OCI-M2 (cell line): ENCODE measurements at regions not wholly inside any gene's neighbourhood (a gene's known extent, or its start where the extent isn't known, plus 50 kb on each side); places are given as distances from the start of the nearest gene placed in this dataset.
"Not testable (repeated sequence)": the region's sequence is repeated elsewhere in the genome, so short reads cannot be mapped to it uniquely, and the experiment has no call there.

ENCODE experiments used
- DNase-seq: peaks from one replicate; lab custom pipeline; 2025; ENCODE audit not compliant: unreplicated experiment; lab: John Stamatoyannopoulos, UW

DNA sequence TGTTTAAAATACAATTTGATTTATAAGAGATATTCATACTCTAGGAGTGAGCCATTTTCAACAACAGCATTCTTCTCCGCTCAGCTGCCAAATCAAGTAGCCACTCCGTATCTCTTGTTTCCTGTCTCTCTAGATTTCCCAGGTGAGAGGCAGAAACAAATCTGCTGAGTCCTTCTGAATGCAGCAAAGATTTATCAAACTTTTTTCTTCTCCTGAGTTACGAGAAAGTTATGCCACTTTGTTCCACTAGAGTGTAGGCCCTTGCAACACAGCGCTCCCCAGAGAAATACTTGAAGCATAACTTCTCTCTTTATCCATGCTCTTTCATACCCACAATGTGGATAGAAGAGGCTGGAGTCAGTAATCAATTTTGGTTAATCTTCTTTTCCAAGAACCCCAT is 1960.8 kb downstream of the OLFM4 start:
- DNase-seq = no peak

DNA sequence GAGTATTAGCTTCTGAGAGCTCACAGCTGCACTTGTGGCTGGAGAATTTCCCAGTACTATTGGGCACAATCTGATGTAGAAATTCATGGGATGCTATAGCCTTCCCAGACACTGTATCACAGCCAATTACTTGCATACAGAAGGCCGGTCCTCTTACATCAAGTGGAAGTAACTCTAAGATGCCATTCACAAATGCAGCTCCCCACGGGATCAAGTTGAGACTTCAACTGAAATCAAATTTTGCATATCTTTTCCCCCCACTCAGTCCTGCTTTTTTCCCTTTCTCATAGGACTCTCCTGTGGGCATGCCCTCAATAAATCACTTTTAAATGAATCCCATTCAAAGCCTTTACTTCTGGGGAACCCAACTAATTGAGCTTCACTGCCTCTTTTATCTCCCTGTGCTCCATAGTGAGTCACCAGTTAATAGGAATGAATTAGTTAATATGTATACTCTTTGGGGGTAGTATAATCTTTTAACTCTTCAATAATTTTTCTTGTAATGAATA is 1970.8 kb downstream of the OLFM4 start:
- DNase-seq = no peak

DNA sequence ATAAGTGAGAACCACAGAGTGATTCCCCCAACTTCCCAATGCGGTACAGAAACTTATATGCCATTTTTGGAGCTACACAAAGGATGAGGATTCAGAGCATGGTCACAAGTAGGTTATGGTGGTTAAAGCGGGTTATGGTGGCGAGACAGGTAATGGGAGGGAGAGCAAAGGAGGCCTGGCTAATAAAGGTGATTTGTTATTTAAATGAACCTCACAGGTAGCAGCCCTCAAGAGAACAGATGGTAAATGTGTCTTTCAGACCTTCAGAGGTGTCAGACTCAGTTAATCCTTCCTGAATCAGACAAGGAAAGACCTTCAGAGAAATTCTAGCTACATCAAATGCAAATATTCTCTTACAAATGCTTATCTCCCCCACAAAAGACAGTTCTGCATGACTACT is 1971.4 kb downstream of the OLFM4 start:
- DNase-seq = no peak

DNA sequence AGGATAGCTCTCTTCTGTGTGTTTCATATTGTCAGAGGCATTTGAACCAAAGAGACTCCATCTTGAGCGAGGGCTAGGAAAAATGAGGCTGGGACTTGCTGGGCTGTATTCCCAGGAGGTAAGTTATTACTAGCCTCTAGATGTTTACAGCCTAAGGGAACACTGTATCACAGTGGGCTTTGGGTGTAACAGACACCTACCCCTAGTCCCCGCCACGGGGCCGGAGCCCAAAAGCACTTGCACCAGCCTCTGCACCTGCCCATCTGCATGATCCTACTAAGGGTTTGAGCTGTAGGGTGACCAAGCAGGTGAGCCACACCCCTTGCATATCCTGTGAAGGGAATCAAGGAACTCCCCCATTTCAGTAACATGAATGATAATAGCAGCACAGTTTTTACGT is 1972.2 kb downstream of the OLFM4 start:
- no peak for DNase-seq

DNA sequence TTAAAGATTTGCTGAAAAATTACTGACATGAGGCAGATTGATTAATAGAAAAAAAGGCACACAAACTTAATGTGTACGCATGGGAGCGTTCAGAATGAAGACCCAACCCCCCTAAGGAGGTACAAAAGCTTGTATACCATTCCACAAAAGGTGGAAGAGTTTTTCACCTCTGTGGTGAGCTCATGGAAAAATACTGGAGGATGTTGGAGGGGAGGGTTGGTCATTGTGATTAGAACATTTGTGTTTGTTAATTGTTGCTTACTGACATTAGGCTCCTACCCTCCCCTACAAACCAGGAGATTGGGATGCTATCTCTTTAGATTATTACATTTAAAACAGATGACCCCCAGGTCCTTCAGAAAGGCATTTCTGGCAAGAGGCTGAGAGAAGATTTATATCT is 1973.3 kb downstream of the OLFM4 start:
- DNase-seq = no peak

DNA sequence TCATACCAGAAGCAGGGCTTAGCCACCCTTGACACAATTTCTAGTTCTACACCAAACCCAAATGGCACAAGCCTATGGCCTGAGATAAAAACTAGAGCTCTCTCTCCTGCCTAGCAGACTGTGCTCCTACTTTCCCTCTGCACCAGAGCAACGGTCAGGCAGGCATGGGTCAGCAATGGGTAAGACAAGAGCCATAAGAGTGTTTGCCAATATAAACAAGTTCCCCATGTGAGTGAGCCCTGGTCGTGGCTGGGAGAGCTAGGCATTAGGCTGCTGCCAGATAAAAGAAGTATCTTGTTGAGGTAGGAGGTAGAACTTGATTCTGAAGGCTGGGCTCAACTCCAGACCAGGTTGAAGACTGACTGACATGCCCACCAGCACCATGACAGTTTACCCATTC is 1979.1 kb downstream of the OLFM4 start:
- DNase-seq = no peak

DNA sequence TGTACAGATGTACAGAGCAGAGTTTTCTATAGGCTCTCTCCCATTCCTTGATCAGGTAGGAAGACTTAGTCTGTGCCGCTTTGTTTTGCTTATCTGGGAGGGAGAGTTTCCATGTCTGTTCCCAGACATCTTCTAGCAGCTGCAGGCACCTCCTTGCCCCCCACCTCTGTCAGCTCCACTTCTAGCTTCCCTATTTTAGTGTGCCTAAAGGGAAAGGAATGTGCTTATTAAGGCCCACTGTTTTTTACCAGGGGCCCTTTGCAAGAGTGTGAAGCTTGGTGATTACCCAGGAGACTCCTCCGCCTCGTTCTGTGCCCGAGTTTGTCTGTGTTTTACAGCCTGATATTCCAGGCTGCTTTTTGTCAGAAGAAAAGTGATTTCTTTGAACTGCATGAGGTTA is 1984.4 kb downstream of the OLFM4 start:
- no peak for DNase-seq

DNA sequence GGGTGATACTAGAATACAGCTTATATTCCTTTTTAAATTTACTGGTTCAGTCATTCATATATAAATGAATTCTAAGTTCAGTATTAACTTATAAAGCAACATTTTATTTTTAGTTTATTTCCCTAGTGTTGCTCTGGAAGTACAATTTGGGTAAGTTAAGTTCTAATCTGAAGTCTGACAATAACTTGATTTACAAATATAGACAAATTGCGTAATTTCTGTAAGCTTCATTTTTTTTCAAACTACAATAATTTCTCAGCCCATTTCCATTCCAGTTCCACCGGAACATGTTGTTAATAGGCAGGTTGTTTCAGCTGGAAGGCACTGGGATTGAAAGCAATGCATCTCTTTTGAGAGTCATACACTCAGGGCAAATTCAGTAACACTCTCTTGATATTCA is 2000.7 kb downstream of the OLFM4 start:
- DNase-seq = no peak

DNA sequence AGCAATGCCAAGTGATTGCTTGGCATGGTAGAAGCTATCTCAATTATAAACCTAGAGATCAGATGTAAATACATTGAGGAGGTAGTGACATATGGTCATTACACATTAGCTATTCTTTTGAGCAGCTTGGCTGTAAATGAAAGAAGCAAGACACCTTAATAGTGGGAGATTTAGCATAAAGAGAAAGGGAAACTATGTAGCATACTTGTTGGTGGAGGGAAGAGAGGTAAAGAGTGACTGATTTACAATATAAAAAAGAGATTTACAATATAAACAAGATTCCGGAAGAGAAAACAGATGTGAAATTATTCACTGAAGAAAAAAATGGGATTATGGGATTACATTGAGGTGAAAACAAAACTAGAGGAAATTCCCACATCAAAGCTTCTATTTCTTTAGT is 2009.6 kb downstream of the OLFM4 start:
- DNase-seq = no peak

DNA sequence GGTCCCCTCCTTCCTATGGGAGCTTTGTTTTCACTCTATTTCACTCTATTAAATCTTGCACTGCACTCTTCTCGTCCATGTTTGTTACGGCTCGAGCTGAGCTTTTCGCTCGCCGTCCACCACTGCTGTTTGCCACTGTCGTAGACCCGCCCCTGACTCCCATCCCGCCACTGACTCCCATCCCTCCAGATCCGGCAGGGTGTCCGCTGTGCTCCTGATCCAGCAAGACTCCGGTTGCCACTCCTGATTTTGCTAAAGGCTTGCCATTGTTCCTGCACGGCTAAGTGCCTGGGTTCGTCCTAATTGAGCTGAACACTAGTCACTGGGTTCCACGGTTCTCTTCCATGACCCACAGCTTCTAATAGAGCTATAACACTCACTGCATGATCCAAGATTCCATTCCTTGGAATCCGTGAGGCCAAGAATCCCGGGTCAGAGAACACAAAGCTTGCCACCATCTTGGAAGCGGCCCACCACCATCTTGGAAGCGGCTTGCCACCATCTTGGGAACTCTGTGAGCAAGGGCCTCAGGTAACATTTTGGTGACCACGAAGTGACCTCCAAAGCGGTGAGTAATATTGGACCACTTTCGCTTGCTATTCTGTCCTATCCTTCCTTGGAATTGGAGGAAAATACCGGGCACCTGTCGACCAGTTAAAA is 2025.4 kb downstream of the OLFM4 start:
- not testable (repeated sequence) for DNase-seq

DNA sequence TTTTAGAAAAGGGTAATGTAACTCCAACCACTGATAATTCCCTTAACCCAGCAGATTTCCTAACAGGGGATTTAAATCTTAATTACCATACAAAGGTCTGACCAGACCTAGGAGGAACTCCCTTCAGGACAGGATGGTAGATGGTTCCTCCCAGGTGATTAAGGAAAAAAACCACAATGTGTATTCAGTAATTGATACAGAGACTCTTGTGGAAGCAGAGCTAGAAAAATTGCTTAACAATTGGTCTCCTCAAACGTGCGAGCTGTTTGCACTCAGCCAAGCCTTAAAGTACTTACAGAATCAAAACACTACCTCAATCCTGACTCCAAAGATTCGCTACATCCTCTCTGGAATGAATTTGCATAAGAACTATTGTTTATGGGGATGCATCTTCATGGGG is 2027.1 kb downstream of the OLFM4 start:
- not testable (repeated sequence) for DNase-seq

DNA sequence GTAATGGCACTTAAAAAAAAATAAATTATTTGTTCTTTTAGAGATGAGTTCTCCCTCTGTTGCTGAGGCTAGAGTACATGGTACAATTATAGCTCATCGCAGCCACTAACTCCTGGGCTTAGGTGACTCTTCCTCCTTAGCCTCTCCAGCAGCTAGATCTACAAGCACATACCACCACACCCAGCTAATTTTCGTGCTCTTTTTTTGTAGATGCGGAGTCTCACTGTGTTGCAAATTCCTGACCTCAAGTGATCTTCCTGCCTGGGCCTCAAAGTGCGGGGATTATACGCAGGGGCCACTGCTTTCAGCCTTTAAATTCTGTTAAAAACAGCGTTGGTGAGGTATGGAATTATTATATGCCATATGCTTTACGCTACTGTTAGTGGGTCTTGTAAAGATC is 2034.0 kb downstream of the OLFM4 start:
- no peak for DNase-seq

DNA sequence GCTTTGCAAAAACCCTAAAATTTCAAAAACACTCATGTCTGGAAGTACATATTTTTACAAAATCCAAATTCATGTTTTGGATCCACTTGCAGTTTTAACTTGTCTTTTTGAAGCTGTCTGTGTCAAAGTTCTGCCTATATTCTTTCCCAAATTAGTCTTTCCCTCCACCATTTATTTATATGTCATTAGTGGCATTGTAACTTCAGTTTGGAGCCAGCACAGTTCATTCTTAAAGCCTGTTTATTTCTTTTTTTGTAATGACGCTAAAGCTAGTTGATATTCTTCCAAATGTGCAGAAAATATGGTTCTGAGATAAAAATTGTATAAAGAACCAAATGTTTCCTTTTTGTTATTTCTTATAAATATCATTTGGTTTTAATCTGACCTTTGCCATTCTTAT is 2039.3 kb downstream of the OLFM4 start:
- DNase-seq = no peak

DNA sequence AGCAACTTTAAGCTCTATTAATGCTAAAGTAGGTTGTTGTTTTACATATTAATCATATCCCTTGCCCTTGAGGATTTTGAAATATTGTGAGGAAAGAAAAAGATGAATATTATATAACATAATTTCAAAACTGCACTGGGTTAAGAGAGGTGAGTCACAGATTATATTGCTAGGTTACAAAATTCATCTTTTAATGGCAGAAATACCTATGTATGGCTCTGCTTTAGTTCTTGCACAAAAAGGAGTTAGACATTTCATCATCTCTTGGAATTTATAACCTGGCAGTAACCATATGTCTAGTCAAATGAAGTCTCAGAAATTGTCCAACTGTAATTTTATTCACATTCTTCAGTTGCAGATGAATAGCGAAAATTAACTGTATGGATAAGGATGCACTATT is 2041.1 kb downstream of the OLFM4 start:
- no peak for DNase-seq

DNA sequence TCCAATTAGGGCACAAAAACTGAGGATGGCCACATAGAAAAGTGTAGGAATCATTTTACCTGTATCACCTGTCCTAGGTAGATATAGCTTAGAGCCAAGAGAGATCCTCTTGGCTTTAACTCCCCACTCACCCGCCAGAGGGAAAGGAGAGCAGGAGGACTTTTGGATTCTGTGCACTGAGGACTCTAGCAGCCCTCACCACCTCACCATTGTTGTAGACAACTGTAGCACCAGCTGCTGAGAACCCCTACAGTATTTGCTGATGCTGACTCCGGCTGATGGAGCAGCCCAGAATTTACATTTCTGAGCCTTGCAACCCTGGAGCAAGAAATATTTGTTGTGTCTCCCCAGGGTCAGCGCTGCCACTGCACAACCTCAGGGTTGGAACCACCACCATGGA is 2044.4 kb downstream of the OLFM4 start:
- no peak for DNase-seq

DNA sequence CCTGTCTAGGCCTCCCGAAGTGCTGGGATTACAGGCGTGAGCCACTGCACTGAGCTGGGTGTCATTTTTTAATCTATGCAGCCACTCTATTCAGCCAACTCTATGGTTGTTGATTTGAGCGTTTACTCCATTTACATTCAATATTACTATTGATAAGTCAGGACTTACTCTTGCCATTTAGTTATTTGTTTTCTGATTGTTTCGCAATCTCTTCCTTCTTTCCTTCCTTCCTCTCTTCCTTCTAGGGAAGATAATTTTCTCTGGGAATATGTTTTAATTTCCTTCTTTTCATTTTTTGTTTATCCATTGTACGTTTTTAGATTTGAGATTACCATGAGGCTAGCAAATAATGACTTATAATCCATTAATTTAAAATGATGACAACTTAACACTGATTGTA is 2056.0 kb downstream of the OLFM4 start:
- DNase-seq = no peak

DNA sequence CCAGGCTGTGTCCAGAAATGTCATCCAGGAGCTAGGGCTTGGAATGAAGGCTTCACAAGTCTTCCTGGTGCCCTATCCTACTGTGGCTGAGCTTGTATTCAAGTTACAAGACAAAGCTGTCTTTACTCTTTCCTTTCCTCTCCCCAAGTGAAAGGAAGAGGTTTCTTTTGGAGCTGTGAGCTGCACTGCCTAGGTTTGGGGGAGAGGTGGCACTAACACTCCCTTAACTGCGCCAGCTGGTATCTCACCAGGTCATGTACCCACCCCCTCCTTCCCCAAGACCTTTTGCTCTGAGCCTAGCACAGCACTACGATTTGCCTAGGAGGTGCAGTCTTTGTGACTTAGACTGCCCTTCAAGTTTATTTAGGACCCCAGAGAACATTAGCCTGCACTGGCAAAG is 2053.6 kb upstream of the PRR20A start:
- no peak for DNase-seq

DNA sequence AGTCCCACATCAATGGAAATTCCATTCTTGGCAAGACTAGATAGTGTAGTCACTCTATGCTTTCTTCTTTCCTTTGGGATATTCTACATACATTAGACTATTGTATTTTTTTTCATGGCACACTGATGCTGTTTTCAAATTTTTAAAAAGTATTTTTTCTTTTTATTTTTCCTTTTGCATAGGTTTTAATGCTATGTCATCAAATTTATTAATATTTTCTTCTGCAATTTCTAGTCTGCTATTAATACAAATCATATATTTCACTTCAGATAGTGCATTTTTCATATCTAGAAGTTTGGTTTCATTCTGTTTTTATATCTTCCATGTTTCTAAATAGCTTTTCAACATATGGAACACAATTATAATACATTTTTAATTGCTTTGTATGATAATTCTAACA is 2050.1 kb upstream of the PRR20A start:
- no peak for DNase-seq

DNA sequence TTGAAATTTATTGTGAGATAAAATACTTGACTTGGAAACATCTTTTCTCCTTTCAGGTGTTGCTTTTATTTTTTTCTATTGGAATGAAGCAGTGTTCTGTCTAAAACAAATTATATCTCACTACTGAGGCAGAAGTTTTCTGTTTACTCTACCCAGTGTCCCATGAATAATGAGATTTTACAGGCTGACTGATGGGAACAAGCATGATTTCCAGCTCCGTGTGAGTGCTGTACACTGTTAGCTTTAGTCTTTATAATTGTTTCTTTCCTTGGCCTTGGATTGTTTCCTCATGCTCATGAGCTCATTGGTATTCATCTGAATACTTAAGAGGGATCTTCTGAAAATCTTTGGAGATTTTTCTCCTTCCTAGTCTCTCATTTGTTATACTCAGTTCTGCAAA is 2049.5 kb upstream of the PRR20A start:
- no peak for DNase-seq

DNA sequence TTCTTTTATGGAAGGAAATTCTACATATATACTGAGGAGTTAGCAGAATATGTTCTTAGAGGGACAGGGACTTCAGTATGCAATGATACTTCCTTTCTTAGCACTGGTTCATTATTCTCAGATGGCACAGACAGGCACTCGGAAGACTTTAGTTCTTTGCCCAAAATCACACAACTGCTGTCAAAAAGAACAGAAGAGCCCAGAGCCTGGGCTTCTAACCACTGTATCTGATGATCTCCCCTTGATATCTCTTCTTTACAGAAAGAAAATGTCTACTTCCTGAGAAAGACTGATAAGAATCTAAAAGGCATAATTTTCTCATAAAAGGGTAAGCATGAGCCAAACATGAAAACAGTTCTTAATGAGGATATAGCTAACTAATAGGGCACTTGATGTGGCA is 2034.2 kb upstream of the PRR20A start:
- no peak for DNase-seq

DNA sequence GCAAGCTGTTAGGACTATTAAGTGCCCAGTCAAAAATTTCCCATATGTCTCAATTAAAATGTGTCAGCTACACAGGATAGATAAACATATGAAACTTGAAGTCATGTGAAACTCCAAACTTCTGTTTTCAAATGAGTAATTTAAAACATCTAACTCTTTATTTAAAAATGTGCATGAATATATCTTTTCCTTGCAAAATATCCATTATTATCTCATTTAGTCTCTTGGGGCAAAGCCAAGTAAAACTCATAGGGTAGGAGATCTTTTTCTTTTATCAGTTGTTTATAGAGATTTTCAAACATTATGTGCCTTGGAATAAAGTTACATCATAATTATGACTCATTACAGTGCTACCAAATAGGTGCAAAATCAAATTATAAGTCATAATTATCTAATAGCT is 2020.1 kb upstream of the PRR20A start:
- no peak for DNase-seq

DNA sequence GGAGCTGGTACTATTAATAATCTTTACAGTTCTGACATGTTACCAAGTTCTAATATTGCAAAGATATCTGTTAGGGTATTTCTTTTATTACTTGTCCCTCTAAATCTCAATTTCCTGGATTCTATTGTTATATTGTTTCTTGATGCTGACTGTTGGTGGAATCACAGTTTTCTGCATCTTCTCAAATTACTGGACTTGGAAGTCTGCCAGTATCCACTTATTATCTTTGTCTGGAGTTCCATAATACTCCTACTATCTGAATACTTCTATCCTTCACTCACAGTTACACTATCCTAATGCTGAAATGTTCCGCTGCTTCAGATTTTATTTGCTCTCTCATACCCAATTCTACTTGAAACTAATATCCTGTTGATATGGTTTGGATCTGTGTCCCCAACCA is 1985.7 kb upstream of the PRR20A start:
- no peak for DNase-seq

DNA sequence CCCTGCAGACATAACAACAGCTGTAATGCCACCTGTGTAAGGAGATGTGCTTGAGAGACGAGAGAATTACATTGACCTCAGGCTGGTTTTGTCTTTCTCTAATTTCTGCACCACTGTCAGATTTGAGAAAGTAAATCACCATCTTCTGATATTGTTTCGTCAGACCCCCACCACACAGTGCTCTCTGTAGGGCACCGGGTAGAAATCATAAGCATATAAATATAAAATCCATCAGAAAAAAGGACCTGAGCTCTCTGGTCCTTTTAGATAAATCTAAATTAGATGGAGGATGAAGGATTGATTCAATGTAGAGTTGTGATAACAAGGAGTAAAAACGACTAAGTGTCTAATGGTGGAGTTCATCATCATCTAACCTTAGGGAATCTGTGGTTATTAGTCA is 1981.0 kb upstream of the PRR20A start:
- no peak for DNase-seq

DNA sequence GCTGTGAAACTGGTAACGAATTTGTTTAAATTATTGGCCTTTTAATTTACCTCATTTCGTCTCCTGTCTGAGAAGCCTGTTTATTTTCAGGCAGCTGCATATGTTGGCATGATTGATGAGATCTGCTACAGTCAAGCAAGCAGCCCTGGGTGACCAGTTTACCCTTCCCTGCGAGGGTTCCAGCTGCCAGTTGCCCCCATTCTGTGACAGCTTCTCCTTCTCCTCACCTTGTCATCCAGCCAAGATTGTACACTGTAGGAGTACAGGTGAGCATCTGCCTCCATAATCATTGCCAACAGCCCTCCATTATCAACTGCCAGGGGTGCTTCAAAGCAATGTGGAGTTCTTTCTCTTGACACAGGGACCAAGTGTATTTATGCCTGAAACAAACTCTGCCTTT is 1979.9 kb upstream of the PRR20A start:
- DNase-seq = no peak
